ENCODE measurements at regions not wholly inside any gene's neighbourhood (a gene's known extent, or its start where the extent isn't known, plus 50 kb on each side); places are given as distances from the start of the nearest gene placed in this dataset.

GRCh38 chr11:88402784-88403183 lies 65.2 kb upstream of the CTSC start:
- no peak overlapping the region for H3K4me3 Mint-ChIP-seq
- H3K27ac Mint-ChIP-seq, result no peak overlapping the region
- no peaks in the 10 kb centered on the region for H3K9me3 Mint-ChIP-seq
- peaks cover 2 to 3% (median 2%) of the 10 kb centered on the region in 3 donors for H3K36me3 Mint-ChIP-seq
- Histone ChIP-seq H3K4me1 (ENCODE audit: insufficient read depth, low read length) (no peaks in the 10 kb centered on the region), H3K27me3 (ENCODE audit: insufficient read depth, low read length, poor library complexity, severe bottlenecking) (no peaks in the 10 kb centered on the region), H3K36me3 (ENCODE audit: insufficient read depth, low read length) (no peaks in the 10 kb centered on the region), H3K4me3 (ENCODE audit: low read length) (no peak overlapping the region), H3K27ac (ENCODE audit: low read depth, low read length) (no peak overlapping the region), H3K9me3 (ENCODE audit: low read length) (no peaks in the 10 kb centered on the region)
- H3K4me1 Mint-ChIP-seq, result peaks cover 5 to 31% (median 21%) of the 10 kb centered on the region in 3 donors
- H3K27me3 Mint-ChIP-seq, result no peaks in the 10 kb centered on the region
- POLR2A ChIA-PET, result no interaction called here
- CTCF ChIA-PET, result no interaction called here
- DNase-seq, result no peak

GRCh38 chr11:88402192-88402715 lies 64.7 kb upstream of the CTSC start:
- H3K27me3 Mint-ChIP-seq, result no peaks in the 10 kb centered on the region
- no peaks in the 10 kb centered on the region for H3K27me3 ChIP-seq (ENCODE audit: insufficient read depth, low read length, poor library complexity, severe bottlenecking)
- ChIA-PET POLR2A (no interaction called here), CTCF (no interaction called here)
- no peaks in the 10 kb centered on the region for H3K4me1 ChIP-seq (ENCODE audit: insufficient read depth, low read length)
- no peak overlapping the region for H3K4me3 Mint-ChIP-seq
- no peak overlapping the region for H3K4me3 ChIP-seq (ENCODE audit: low read length)
- peaks cover 5 to 31% (median 21%) of the 10 kb centered on the region in 3 donors for H3K4me1 Mint-ChIP-seq
- no peaks in the 10 kb centered on the region for H3K36me3 ChIP-seq (ENCODE audit: insufficient read depth, low read length)
- H3K27ac ChIP-seq (ENCODE audit: low read depth, low read length), result no peak overlapping the region
- no peaks in the 10 kb centered on the region for H3K9me3 ChIP-seq (ENCODE audit: low read length)
- no peaks in the 10 kb centered on the region for H3K9me3 Mint-ChIP-seq
- H3K36me3 Mint-ChIP-seq, result peaks cover 2 to 3% (median 2%) of the 10 kb centered on the region in 3 donors
- H3K27ac Mint-ChIP-seq, result peak overlapping the region in 1 of 8 donors; percentile 22
- DNase-seq, result no peak

GRCh38 chr11:88398791-88399570 lies 61.4 kb upstream of the CTSC start:
- H3K4me1 Mint-ChIP-seq, result peaks cover 0 to 7% (median 4%) of the 10 kb centered on the region in 3 donors
- no peaks in the 10 kb centered on the region for H3K27me3 Mint-ChIP-seq
- Histone ChIP-seq H3K9me3 (ENCODE audit: low read length) (no peaks in the 10 kb centered on the region), H3K27ac (ENCODE audit: low read depth, low read length) (no peak overlapping the region), H3K27me3 (ENCODE audit: insufficient read depth, low read length, poor library complexity, severe bottlenecking) (no peaks in the 10 kb centered on the region), H3K4me1 (ENCODE audit: insufficient read depth, low read length) (no peaks in the 10 kb centered on the region), H3K4me3 (ENCODE audit: low read length) (no peak overlapping the region), H3K36me3 (ENCODE audit: insufficient read depth, low read length) (no peaks in the 10 kb centered on the region)
- H3K27ac Mint-ChIP-seq, result no peak overlapping the region
- ChIA-PET CTCF (no interaction called here), POLR2A (no interaction called here)
- DNase-seq, result no peak
- no peaks in the 10 kb centered on the region for H3K9me3 Mint-ChIP-seq
- H3K4me3 Mint-ChIP-seq, result no peak overlapping the region
- H3K36me3 Mint-ChIP-seq, result peaks cover 2 to 4% (median 3%) of the 10 kb centered on the region in 3 donors

- no peaks in the 10 kb centered on the region for H3K27me3 ChIP-seq (ENCODE audit: insufficient read depth, low read length, poor library complexity, severe bottlenecking)
- no peak for DNase-seq
- ChIA-PET POLR2A (no interaction called here), CTCF (no interaction called here)
- H3K9me3 ChIP-seq (ENCODE audit: low read length), result no peaks in the 10 kb centered on the region
- peaks cover 2 to 4% (median 3%) of the 10 kb centered on the region in 3 donors for H3K36me3 Mint-ChIP-seq
- no peaks in the 10 kb centered on the region for H3K36me3 ChIP-seq (ENCODE audit: insufficient read depth, low read length)
- H3K4me3 ChIP-seq (ENCODE audit: low read length), result no peak overlapping the region
- H3K9me3 Mint-ChIP-seq, result no peaks in the 10 kb centered on the region
- peaks cover 0 to 6% (median 0%) of the 10 kb centered on the region in 3 donors for H3K4me1 Mint-ChIP-seq
- H3K4me1 ChIP-seq (ENCODE audit: insufficient read depth, low read length), result no peaks in the 10 kb centered on the region
- H3K27ac ChIP-seq (ENCODE audit: low read depth, low read length), result no peak overlapping the region
- H3K27ac Mint-ChIP-seq, result no peak overlapping the region
- no peaks in the 10 kb centered on the region for H3K27me3 Mint-ChIP-seq
- no peak overlapping the region for H3K4me3 Mint-ChIP-seq
Measured at GRCh38 chr11:88398372-88398771, 60.8 kb upstream of the CTSC start.

- peak overlapping the region in 1 of 8 donors; percentile 39 for H3K27ac Mint-ChIP-seq
Measured at GRCh38 chr11:88390254-88390653, 52.7 kb upstream of the CTSC start.

GRCh38 chr11:88387957-88388356 lies 50.4 kb upstream of the CTSC start:
- H3K4me3 ChIP-seq (ENCODE audit: low read length), result no peak overlapping the region
- POLR2A ChIA-PET, result interaction anchor here (0.7 kb wide), 1 partner anchor 172 kb away, joined by 6 read pairs; no protein-coding TSS in a partner anchor
- CTCF ChIA-PET, result no interaction called here
- peaks cover 0 to 5% (median 0%) of the 10 kb centered on the region in 3 donors for H3K36me3 Mint-ChIP-seq
- H3K4me1 ChIP-seq (ENCODE audit: insufficient read depth, low read length), result no peaks in the 10 kb centered on the region
- no peak overlapping the region for H3K27ac ChIP-seq (ENCODE audit: low read depth, low read length)
- no peaks in the 10 kb centered on the region for H3K27me3 Mint-ChIP-seq
- H3K27me3 ChIP-seq (ENCODE audit: insufficient read depth, low read length, poor library complexity, severe bottlenecking), result no peaks in the 10 kb centered on the region
- H3K9me3 Mint-ChIP-seq, result peaks cover 0 to 2% (median 0%) of the 10 kb centered on the region in 5 donors
- H3K9me3 ChIP-seq (ENCODE audit: low read length), result no peaks in the 10 kb centered on the region
- no peaks in the 10 kb centered on the region for H3K4me1 Mint-ChIP-seq
- H3K36me3 ChIP-seq (ENCODE audit: insufficient read depth, low read length), result no peaks in the 10 kb centered on the region
- DNase-seq, result no peak
- H3K4me3 Mint-ChIP-seq, result no peak overlapping the region
- H3K27ac Mint-ChIP-seq, result no peak overlapping the region

More at GRCh38 chr11:88390254-88390653, 52.7 kb upstream of the CTSC start:
- Mint-ChIP-seq H3K27me3 (no peaks in the 10 kb centered on the region), H3K4me3 (no peak overlapping the region), H3K36me3 (peaks cover 0 to 5% (median 0%) of the 10 kb centered on the region in 3 donors), H3K9me3 (peaks cover 0 to 2% (median 0%) of the 10 kb centered on the region in 5 donors), H3K4me1 (no peaks in the 10 kb centered on the region)
- no peaks in the 10 kb centered on the region for H3K4me1 ChIP-seq (ENCODE audit: insufficient read depth, low read length)
- no peak for DNase-seq
- no peak overlapping the region for H3K27ac ChIP-seq (ENCODE audit: low read depth, low read length)
- H3K36me3 ChIP-seq (ENCODE audit: insufficient read depth, low read length), result no peaks in the 10 kb centered on the region
- CTCF ChIA-PET, result no interaction called here
- H3K9me3 ChIP-seq (ENCODE audit: low read length), result no peaks in the 10 kb centered on the region
- no peaks in the 10 kb centered on the region for H3K27me3 ChIP-seq (ENCODE audit: insufficient read depth, low read length, poor library complexity, severe bottlenecking)
- POLR2A ChIA-PET, result no interaction called here
- no peak overlapping the region for H3K4me3 ChIP-seq (ENCODE audit: low read length)
